BLaER1 treated with 17β-estradiol and CSF1 and Interleukin-3, amounts not matched to agents 10 nM and 100 nM (cell line): ENCODE measurements at regions not wholly inside any gene's neighbourhood (a gene's known extent, or its start where the extent isn't known, plus 50 kb on each side); places are given as distances from the start of the nearest gene placed in this dataset.
"Not testable (repeated sequence)": the region's sequence is repeated elsewhere in the genome, so short reads cannot be mapped to it uniquely, and the experiment has no call there.

ENCODE experiments used
- H3K27ac ChIP-seq, 11 experiments: shearing (Covaris generic); formaldehyde crosslinking; 2 replicates each; pipeline ENCODE4 v1.8.1; 2022
- H3K27me3 ChIP-seq, 11 experiments: shearing (Covaris generic); formaldehyde crosslinking; 2 replicates each; pipeline ENCODE4 v1.8.1; 2022
- H3K36me3 ChIP-seq, 11 experiments: shearing (Covaris generic); formaldehyde crosslinking; 2 replicates each; pipeline ENCODE4 v1.8.1; 2022
- H3K4me1 ChIP-seq, 10 experiments: shearing (Covaris generic); formaldehyde crosslinking; 2 replicates each; pipeline ENCODE4 v1.8.1; 2022
- H3K4me2 ChIP-seq, 11 experiments: shearing (Covaris generic); formaldehyde crosslinking; 2 replicates each; pipeline ENCODE4 v1.8.1; 2022
- H3K4me3 ChIP-seq, 10 experiments: shearing (Covaris generic); formaldehyde crosslinking; 2 replicates each; pipeline ENCODE4 v1.8.1; 2022
- H3K9ac ChIP-seq, 11 experiments: shearing (Covaris generic); formaldehyde crosslinking; 2 replicates each; pipeline ENCODE4 v1.8.1; 2022
- H3K9me3 ChIP-seq, 11 experiments: shearing (Covaris generic); formaldehyde crosslinking; replicated peaks in 1 of 11; 2 replicates each; pipeline ENCODE4 v1.8.1; 2022
- H4K20me1 ChIP-seq, 11 experiments: shearing (Covaris generic); formaldehyde crosslinking; 2 replicates each; pipeline ENCODE4 v1.8.1; 2022
- Cebpa-rat ChIP-seq, 11 experiments: shearing (Covaris generic); IDR thresholded peaks; 2 replicates each; pipeline ENCODE4 v1.8.1; 2022

DNA sequence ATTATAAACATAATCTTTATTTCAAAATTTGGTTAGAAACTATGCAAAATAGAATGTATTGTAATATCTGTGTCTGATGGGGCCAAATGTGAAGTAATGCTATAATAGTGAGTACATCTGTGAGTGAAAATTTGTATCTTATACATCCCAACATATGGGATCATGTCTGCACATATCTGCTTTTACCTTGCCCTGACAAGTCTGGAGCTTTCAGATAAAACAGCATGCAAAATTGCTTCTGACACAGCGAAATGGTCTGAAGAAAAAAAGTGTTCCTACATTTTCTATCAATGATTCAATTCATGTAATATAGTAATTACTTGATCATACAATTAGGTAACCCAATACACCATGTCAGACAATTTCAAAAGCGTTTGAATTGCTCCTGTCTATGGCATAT is 58.1 kb upstream of the P3H2 start:
- H4K20me1 ChIP-seq, result no peaks in the 10 kb centered on the region
- no peak overlapping the region for H3K27ac ChIP-seq
- no peak overlapping the region for H3K9ac ChIP-seq
- no peaks in the 10 kb centered on the region for H3K4me1 ChIP-seq
- H3K27me3 ChIP-seq, result no peaks in the 10 kb centered on the region
- peaks cover 0 to 14% (median 0%) of the 10 kb centered on the region in 11 experiments; a peak in 7 of 22 replicates for H3K9me3 ChIP-seq
- H3K4me2 ChIP-seq, result no peak overlapping the region
- H3K36me3 ChIP-seq, result no peaks in the 10 kb centered on the region
- no peak overlapping the region for H3K4me3 ChIP-seq
- no peak for TF ChIP-seq Cebpa-rat (IDR thresholded peaks at IDR 0.05)

DNA sequence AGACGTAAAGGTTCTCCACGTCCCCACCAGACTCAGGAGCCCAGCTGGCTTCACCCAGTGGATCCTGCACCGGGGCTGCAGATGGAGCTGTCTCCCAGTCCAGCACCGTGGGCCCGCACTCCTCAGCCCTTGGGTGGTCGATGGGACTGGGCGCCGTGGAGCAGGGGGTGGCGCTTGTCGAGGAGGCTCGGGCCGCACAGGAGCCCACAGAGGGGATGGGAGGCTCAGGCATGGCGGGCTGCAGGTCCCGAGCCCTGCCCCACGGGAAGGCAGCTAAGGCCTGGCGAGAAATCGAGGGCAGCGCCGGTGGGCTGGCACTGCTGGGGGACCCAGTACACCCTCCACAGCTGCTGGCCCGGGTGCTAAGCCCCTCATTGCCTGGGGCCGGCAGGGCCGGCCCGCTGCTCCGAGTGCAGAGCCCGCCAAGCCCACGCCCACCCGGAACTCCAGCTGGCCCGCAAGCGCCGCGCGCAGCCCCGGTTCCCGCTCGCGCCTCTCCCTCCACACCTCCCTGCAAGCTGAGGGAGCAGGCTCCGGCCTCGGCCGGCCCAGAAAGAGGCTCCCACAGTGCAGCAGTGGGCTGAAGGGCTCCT is 56.3 kb upstream of the P3H2 start:
- H4K20me1 ChIP-seq, H3K36me3 ChIP-seq, H3K4me1 ChIP-seq, H3K27me3 ChIP-seq, H3K9ac ChIP-seq, H3K27ac ChIP-seq, H3K4me3 ChIP-seq, H3K4me2 ChIP-seq: not testable (repeated sequence)
- H3K9me3 ChIP-seq, result peaks cover 0 to 14% (median 0%) of the 10 kb centered on the region in 11 experiments; a peak in 7 of 22 replicates

- not testable (repeated sequence) for H3K27ac ChIP-seq, H3K27me3 ChIP-seq, H3K36me3 ChIP-seq, H3K4me1 ChIP-seq, H4K20me1 ChIP-seq, H3K4me3 ChIP-seq, H3K4me2 ChIP-seq, H3K9ac ChIP-seq
- H3K9me3 ChIP-seq, result peaks cover 0 to 14% (median 0%) of the 10 kb centered on the region in 11 experiments; a peak in 7 of 22 replicates
These were observed 55.4 kb upstream of the P3H2 start for GRCh38 chr3:190176106-190176505.

GRCh38 chr3:190175490-190175889 is 54.8 kb upstream of the P3H2 start:
- Histone ChIP-seq H3K36me3 (no peaks in the 10 kb centered on the region), H3K4me3 (no peak overlapping the region), H3K9ac (no peak overlapping the region), H3K27me3 (no peaks in the 10 kb centered on the region), H3K4me2 (no peak overlapping the region), H3K27ac (no peak overlapping the region), H3K9me3 (peaks cover 0 to 14% (median 0%) of the 10 kb centered on the region in 11 experiments; a peak in 7 of 22 replicates), H3K4me1 (no peaks in the 10 kb centered on the region), H4K20me1 (no peaks in the 10 kb centered on the region)
- TF ChIP-seq Cebpa-rat (IDR thresholded peaks at IDR 0.05), result no peak

- Histone ChIP-seq H3K9me3 (peaks cover 0 to 14% (median 0%) of the 10 kb centered on the region in 11 experiments; a peak in 7 of 22 replicates), H3K4me3 (no peak overlapping the region), H3K4me1 (peaks cover 0 to 5% (median 0%) of the 10 kb centered on the region in 10 experiments; a peak in 2 of 20 replicates), H4K20me1 (no peaks in the 10 kb centered on the region), H3K27ac (no peak overlapping the region), H3K36me3 (no peaks in the 10 kb centered on the region), H3K4me2 (no peak overlapping the region), H3K27me3 (no peaks in the 10 kb centered on the region), H3K9ac (no peak overlapping the region)
- no peak for TF ChIP-seq Cebpa-rat (IDR thresholded peaks at IDR 0.05)
These were observed 53.8 kb upstream of the P3H2 start for GRCh38 chr3:190174471-190174870.

- Histone ChIP-seq H3K9ac (no peak overlapping the region), H3K27me3 (no peaks in the 10 kb centered on the region), H3K9me3 (peaks cover 0 to 14% (median 0%) of the 10 kb centered on the region in 11 experiments; a peak in 7 of 22 replicates), H3K36me3 (no peaks in the 10 kb centered on the region), H3K4me3 (no peak overlapping the region), H3K4me2 (no peak overlapping the region), H3K27ac (no peak overlapping the region), H3K4me1 (peaks cover 0 to 8% (median 0%) of the 10 kb centered on the region in 10 experiments; a peak in 2 of 20 replicates), H4K20me1 (no peaks in the 10 kb centered on the region)
- TF ChIP-seq Cebpa-rat (IDR thresholded peaks at IDR 0.05), result no peak
These were observed 52.7 kb upstream of the P3H2 start for GRCh38 chr3:190173426-190173825.

DNA sequence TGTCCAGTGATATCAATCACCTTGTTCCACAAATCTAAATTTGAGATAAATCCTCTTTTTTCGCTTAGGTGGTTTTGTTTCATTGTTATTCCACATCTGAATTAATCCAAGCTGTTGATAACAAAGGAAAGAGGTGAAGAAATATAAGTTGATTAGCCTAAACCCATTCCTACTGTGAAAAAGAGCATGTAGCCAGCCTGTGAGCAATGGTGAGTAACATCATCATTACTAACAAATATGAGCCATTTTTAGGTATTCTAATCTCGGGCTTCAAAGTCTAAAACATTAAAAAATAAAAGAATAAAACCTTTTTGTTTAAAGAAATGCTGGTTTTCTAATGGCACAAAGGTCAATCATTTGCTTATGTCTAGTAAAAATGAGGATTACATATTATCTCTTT is 52.1 kb upstream of the P3H2 start:
- Histone ChIP-seq H3K27me3 (no peaks in the 10 kb centered on the region), H3K27ac (no peak overlapping the region), H3K4me2 (no peak overlapping the region), H3K9ac (no peak overlapping the region), H3K4me3 (no peak overlapping the region), H3K36me3 (no peaks in the 10 kb centered on the region), H4K20me1 (no peaks in the 10 kb centered on the region), H3K4me1 (peaks cover 0 to 8% (median 0%) of the 10 kb centered on the region in 10 experiments; a peak in 2 of 20 replicates), H3K9me3 (peaks cover 0 to 14% (median 0%) of the 10 kb centered on the region in 11 experiments; a peak in 7 of 22 replicates)
- no peak for TF ChIP-seq Cebpa-rat (IDR thresholded peaks at IDR 0.05)
